C4-2B (cell line): ENCODE measurements at regions not wholly inside any gene's neighbourhood (a gene's known extent, or its start where the extent isn't known, plus 50 kb on each side); places are given as distances from the start of the nearest gene placed in this dataset.

Source experiments
- CTCF ChIP-seq: fragments of 450-650 bp; conservative IDR thresholded peaks from 2 replicates; pipeline ENCODE4 v1.5.1; 2017; ENCODE audit warnings: mild to moderate bottlenecking
- ZFX ChIP-seq: fragments of 450-650 bp; IDR thresholded peaks from 2 replicates; pipeline ENCODE4 v1.6.1; 2017

GRCh38 chr2:225207043-225207442, 164.8 kb upstream of the DOCK10 start:
- TF ChIP-seq CTCF (no peak), ZFX (no peak)
